ENCODE measurements at regions not wholly inside any gene's neighbourhood (a gene's known extent, or its start where the extent isn't known, plus 50 kb on each side); places are given as distances from the start of the nearest gene placed in this dataset.
A peak's percentile ranks its signal among the peaks of the same experiment; 100 is the strongest.
"Not testable (repeated sequence)": the region's sequence is repeated elsewhere in the genome, so short reads cannot be mapped to it uniquely, and the experiment has no call there.

DNA sequence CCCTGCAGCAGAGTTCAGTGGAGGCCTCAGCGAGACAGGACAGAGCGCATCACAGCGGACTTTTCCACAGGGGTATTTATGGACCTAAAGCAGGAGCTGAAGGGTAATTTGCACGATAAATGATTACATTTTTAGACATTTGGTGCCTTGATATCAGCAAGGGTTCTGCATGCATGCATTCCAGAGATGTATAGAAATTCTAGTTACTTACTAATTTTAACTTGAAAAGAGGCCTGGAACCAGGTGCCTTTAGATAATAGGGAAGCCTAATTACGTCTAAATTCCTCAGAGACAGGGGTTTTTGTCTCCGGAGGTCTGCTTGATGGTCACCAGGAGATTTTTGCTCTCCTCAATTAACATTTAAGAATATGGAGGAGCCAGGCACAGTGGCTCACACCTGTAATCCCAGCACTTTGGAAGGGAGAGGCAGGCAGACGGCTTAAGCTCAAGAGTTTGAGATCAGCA lies 79.8 kb upstream of the MFGE8 start:
- ATAC-seq (ENCODE audit: poor library complexity) (no peak), DNase-seq (no peak)
- intact Hi-C loops (cut with DNase I), result no loop called here

DNA sequence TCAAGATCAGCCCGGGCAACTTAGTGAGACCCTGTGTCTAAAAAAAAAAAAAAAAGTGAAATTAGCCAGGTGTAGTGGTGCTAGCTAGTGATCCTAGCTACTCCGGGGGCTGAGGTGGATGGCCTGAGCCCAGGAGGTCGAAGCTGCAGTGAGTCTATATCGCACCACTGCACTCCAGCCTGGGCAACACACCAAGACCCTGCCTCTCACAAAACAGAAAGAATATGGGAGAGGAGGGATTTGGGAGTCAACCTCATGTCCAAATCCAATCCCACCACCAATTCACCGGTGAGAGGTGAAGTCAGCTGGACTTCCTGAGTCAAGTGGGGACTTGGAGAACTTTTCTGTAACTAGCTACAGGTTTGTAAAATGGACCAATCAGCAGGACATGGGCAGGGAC lies 80.5 kb upstream of the MFGE8 start:
- intact Hi-C loops (cut with DNase I), result no loop called here
- ATAC-seq (ENCODE audit: poor library complexity) (no peak), DNase-seq (no peak)

GRCh38 chr15:88994286-88994685 lies 81.1 kb upstream of the MFGE8 start:
- no peak for DNase-seq
- intact Hi-C loops (cut with DNase I), result no loop called here
- no peak for ATAC-seq (ENCODE audit: poor library complexity)

DNA sequence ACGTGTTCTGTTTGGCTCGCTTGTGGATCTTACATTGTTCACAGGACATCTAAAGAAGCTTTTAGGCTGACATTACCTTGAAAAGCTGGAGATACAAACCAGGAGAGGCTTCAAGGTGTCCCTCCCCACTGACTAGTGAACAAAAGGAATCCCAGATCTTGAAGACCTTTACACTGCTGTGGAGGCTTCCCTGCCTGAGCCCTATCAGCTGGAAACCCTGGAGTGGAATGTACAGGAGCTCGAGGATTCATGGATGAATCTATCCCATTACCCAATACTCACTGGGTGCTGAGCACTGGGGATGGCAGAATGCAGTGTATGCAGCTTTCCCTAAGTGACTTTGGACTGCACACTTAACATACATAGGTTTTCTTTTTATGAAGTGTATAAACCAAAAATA lies 82.3 kb upstream of the MFGE8 start:
- DNase-seq (no peak), ATAC-seq (ENCODE audit: poor library complexity) (no peak)
- intact Hi-C loops (cut with DNase I), result no loop called here

DNA sequence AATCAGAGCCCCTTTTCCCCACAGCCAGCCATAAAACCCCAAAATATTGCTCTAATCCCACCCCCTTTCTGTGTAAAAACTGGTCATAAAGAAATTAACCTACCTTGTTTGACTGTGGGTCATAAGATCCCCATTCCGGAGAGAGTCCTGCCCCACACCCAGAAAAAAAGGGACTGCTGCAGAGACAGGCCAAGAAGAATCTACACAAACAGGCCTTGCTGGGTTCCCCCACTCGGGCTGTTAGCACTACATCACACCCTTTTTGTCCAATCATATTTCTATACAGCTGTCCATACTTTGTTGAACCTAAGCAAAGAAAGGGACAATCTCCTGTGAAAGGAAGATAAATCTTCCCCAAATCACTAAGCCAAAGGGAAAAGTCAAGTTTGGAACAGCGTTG lies 84.4 kb upstream of the MFGE8 start:
- intact Hi-C loops (cut with DNase I), result no loop called here
- DNase-seq, result no peak
- no peak for ATAC-seq (ENCODE audit: poor library complexity)

- intact Hi-C loops (cut with DNase I), result no loop called here
- no peak for ATAC-seq (ENCODE audit: poor library complexity)
- no peak for DNase-seq
These were observed 86.0 kb upstream of the MFGE8 start for GRCh38 chr15:88998980-88999713.

GRCh38 chr15:89001708-89002275 lies 86.5 kb upstream of the ABHD2 start:
- not testable (repeated sequence) for DNase-seq; ATAC-seq (ENCODE audit: poor library complexity)
- intact Hi-C loops (cut with DNase I), result loop anchor here (2.0 kb wide), 1 partner anchor 95 kb away; no protein-coding TSS in a partner anchor

DNA sequence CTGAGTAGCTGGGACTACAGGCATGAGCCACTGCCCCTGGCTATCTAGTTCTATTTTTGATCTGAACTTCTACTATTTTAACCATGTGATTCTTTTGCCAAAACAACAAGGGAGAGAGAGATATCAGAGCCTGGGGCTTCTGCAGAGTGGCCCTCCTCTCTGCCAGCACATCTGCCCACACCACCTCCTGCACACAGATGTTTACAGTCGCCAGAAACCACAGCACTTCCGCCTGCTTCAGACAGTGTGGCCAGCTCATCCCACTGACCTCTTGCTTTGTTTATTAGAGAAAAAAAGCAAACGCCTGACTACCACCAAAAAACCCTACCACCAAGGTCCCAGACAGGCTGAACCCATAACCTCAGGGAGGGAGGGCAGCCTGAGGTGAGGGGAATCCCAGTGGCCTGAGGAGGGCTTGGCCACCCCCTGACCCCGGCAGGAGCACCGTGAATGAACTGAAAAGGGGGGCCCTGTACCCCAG lies 85.9 kb upstream of the ABHD2 start:
- peak; percentile 58 for DNase-seq
- intact Hi-C loops (cut with DNase I), result loop anchor here (2.0 kb wide), 1 partner anchor 96 kb away; no protein-coding TSS in a partner anchor
- peak; percentile 88 for ATAC-seq (ENCODE audit: poor library complexity)

GRCh38 chr15:89002830-89003229 lies 85.4 kb upstream of the ABHD2 start:
- no peak for DNase-seq
- intact Hi-C loops (cut with DNase I), result loop anchor here (2.0 kb wide), 1 partner anchor 96 kb away; no protein-coding TSS in a partner anchor
- peak; percentile 26 for ATAC-seq (ENCODE audit: poor library complexity)

DNA sequence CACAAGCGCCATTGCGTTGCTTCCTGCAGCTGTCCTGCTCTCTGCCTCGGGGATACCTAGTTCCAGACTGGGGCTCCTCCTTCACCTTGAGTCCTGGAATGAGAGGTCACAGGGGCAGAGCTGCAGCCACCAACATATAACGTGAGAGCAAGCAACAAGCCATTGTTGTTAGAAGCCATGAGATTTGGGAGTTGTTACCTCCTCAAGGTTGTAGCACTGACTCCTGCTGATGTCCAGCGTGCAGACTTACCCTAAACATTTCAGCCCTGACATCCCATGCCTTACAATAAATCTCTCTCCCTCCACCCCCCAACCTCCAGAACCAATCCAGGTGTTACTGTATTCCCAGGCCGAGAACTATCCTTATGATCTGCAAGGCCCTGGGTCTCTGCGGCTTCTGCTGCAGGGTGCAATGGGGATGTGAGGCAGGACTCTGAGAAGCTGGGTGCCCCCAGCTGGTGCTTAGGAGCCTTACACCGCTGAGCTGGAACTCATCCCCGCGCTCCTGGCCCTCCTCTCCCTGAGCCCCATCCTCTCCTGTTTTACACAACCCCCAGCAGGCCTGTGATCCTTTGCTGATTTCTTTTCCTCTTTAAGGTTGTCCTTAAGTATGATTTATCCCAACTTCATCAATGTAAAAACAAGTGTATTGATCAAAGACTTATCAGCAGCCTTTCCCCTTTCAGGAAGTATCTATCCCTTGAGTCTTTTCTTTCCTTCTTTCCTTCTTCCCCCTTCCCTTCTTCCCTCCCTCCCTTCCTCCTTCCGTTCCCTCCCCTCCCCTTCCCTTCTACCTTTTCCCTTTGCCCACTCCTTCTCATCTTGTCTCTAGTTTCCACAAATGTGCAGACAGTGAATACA lies 84.2 kb upstream of the ABHD2 start:
- peak; percentile 73 for ATAC-seq (ENCODE audit: poor library complexity)
- DNase-seq, result peak; percentile 70
- intact Hi-C loops (cut with DNase I), result loop anchor here (2.0 kb wide), 1 partner anchor 97 kb away; no protein-coding TSS in a partner anchor

GRCh38 chr15:89004726-89005030 lies 83.6 kb upstream of the ABHD2 start:
- intact Hi-C loops (cut with DNase I), result no loop called here
- no peak for DNase-seq

DNA sequence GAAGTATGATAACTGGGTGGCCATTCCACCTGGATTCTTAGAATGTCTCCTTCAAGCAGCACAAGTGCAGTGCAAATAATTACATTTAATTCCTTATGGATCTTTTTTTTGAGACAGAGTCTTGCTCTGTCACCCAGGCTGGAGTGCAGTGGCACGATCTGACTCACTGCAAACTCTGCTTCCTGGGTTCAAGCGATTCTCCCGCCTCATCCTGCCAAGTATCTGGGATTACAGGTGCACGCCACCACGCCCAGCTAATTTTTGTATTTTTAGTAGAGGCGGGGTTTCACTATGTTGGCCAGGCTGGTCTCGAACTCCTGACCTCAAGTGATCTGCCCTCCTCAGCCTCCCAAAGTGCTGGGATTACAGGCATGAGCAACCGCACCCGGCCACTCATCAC lies 80.7 kb upstream of the ABHD2 start:
- intact Hi-C loops (cut with DNase I); DNase-seq; ATAC-seq (ENCODE audit: poor library complexity): not testable (repeated sequence)

More at GRCh38 chr15:89004726-89005030, 83.6 kb upstream of the ABHD2 start:
- no peak for ATAC-seq (ENCODE audit: poor library complexity)

GRCh38 chr15:89007989-89008388 lies 80.3 kb upstream of the ABHD2 start:
- intact Hi-C loops (cut with DNase I), result no loop called here
- no peak for DNase-seq
- no peak for ATAC-seq (ENCODE audit: poor library complexity)

GRCh38 chr15:89009080-89009479 lies 79.2 kb upstream of the ABHD2 start:
- no peak for DNase-seq
- intact Hi-C loops (cut with DNase I), result no loop called here
- peak; percentile 57 for ATAC-seq (ENCODE audit: poor library complexity)

- no peak for DNase-seq
- ATAC-seq (ENCODE audit: poor library complexity), result no peak
- intact Hi-C loops (cut with DNase I), result loop anchor here (5.0 kb wide), 1 partner anchor 108 kb away; no protein-coding TSS in a partner anchor
These were observed 72.7 kb upstream of the ABHD2 start for GRCh38 chr15:89015412-89016097.

- intact Hi-C loops (cut with DNase I), result loop anchor here (5.0 kb wide), 1 partner anchor 109 kb away; no protein-coding TSS in a partner anchor
- no peak for DNase-seq
- ATAC-seq (ENCODE audit: poor library complexity), result no peak
These were observed 71.7 kb upstream of the ABHD2 start for GRCh38 chr15:89016549-89017041.

GRCh38 chr15:89017370-89018066 lies 70.7 kb upstream of the ABHD2 start:
- peak; percentile 84 for DNase-seq
- intact Hi-C loops (cut with DNase I), result loop anchor here (5.0 kb wide), 1 partner anchor 110 kb away; no protein-coding TSS in a partner anchor
- peak; percentile 73 for ATAC-seq (ENCODE audit: poor library complexity)

- intact Hi-C loops (cut with DNase I), result loop anchor here (5.0 kb wide), 1 partner anchor 111 kb away; no protein-coding TSS in a partner anchor
- ATAC-seq (ENCODE audit: poor library complexity) (peak; percentile 93), DNase-seq (peak; percentile 78)
These were observed 70.0 kb upstream of the ABHD2 start for GRCh38 chr15:89018207-89018606.

Measured in Right ventricle myocardium superior (tissue), 1 donor.